HepG2 (cell line): ENCODE measurements at regions not wholly inside any gene's neighbourhood (a gene's known extent, or its start where the extent isn't known, plus 50 kb on each side); places are given as distances from the start of the nearest gene placed in this dataset.
A peak's percentile ranks its signal among the peaks of the same experiment; 100 is the strongest.

ENCODE experiments used
- GMEB1 ChIP-seq: sonication (generic); formaldehyde crosslinking; IDR thresholded peaks from 2 replicates; pipeline ENCODE4 v1.5.1; 2020; ENCODE audit warnings: missing genetic modification reagents, mild to moderate bottlenecking, borderline replicate concordance
- HCFC1 ChIP-seq: fragments of 150-350 bp; IDR thresholded peaks from 2 replicates; pipeline ENCODE4 v1.6.1; 2014; ENCODE audit warnings: low read depth, low read length
- LRRFIP1 ChIP-seq: sonication (generic); formaldehyde crosslinking; conservative IDR thresholded peaks from 2 replicates; pipeline ENCODE4 v1.4.0; 2020; ENCODE audit warnings: missing genetic modification reagents
- POGZ ChIP-seq: sonication (generic); formaldehyde crosslinking; IDR thresholded peaks from 2 replicates; pipeline ENCODE4 v1.4.0; 2020; ENCODE audit warnings: mild to moderate bottlenecking, missing genetic modification reagents
- PTBP1 ChIP-seq: fragments of 200-400 bp; formaldehyde crosslinking; IDR thresholded peaks from 2 replicates; pipeline ENCODE4 v1.6.1; 2018; ENCODE audit warnings: low read length, low read depth; ENCODE audit not compliant: poor library complexity, severe bottlenecking
- RBM39 ChIP-seq: fragments of 200-400 bp; formaldehyde crosslinking; IDR thresholded peaks from one replicate; pipeline ENCODE4 v1.6.1; 2018; ENCODE audit warnings: antibody characterized with exemption, mild to moderate bottlenecking, low read depth, low read length; ENCODE audit not compliant: poor library complexity, severe bottlenecking
- ZNF496 ChIP-seq: sonication (generic); formaldehyde crosslinking; IDR thresholded peaks from 2 replicates; pipeline ENCODE4 v1.8.1; 2023; ENCODE audit warnings: mild to moderate bottlenecking, moderate library complexity, missing genetic modification reagents; ENCODE audit not compliant: insufficient replicate concordance
- ZNF501 ChIP-seq: sonication (generic); formaldehyde crosslinking; IDR thresholded peaks from 2 replicates; pipeline ENCODE4 v1.5.1; 2020; ENCODE audit warnings: mild to moderate bottlenecking, moderate library complexity, missing genetic modification reagents
- ZNF720 ChIP-seq: sonication (generic); formaldehyde crosslinking; IDR thresholded peaks from 2 replicates; pipeline ENCODE4 v1.4.0; 2020; ENCODE audit warnings: missing genetic modification reagents

GRCh38 chr6:137723273-137724017 lies 143.6 kb upstream of the TNFAIP3 start (continued):
- TF ChIP-seq GMEB1, result peak; percentile 20; the same call in 1 of the 2 replicates
- TF ChIP-seq LRRFIP1 (CRISPR knock-in tag), result no peak
- TF ChIP-seq ZNF496 (CRISPR knock-in tag), result no peak
- 0 out of 2 replicates have a peak, but pooled peaks have one; percentile 67 for TF ChIP-seq ZNF501 (CRISPR knock-in tag)
- no peak; the same call in 1 of the 2 replicates for TF ChIP-seq HCFC1
- TF ChIP-seq ZNF720 (CRISPR knock-in tag), result no peak
- no peak for TF ChIP-seq PTBP1
- TF ChIP-seq RBM39, result no peak
- TF ChIP-seq POGZ, result peak; percentile 97
